ENCODE measurements at regions not wholly inside any gene's neighbourhood (a gene's known extent, or its start where the extent isn't known, plus 50 kb on each side); places are given as distances from the start of the nearest gene placed in this dataset.

- TF ChIP-seq POLR2A (IDR thresholded peaks at IDR 0.05) (no peak), CTCF (IDR thresholded peaks at IDR 0.05) (no peak), POLR2AphosphoS5 (IDR thresholded peaks at IDR 0.05) (no peak), EP300 (IDR thresholded peaks at IDR 0.05) (no peak)
Observed at GRCh38 chr15:95840855-95841254, 489.6 kb upstream of the NR2F2 start.

Measured in suprapubic skin (tissue), 4 donors.